ENCODE measurements at regions not wholly inside any gene's neighbourhood (a gene's known extent, or its start where the extent isn't known, plus 50 kb on each side); places are given as distances from the start of the nearest gene placed in this dataset.

- TF ChIP-seq EZH2phosphoT487 (IDR thresholded peaks at IDR 0.05; ENCODE audit: low read length) (no peak), CTCF (IDR thresholded peaks at IDR 0.05; ENCODE audit: low read length) (no peak), EZH2 (optimal IDR thresholded peaks at IDR 0.05; ENCODE audit: low read depth, low read length) (no peak)
- Histone ChIP-seq H2AFZ (ENCODE audit: low read length) (no peak overlapping the region), H3K27me3 (replicated peaks; ENCODE audit: insufficient read depth, low read length) (no peaks in the 10 kb centered on the region), H3K79me2 (ENCODE audit: low read length) (no peaks in the 10 kb centered on the region), H3K4me3 (ENCODE audit: low read length) (no peak overlapping the region), H3K4me2 (ENCODE audit: low read depth, low read length) (no peak overlapping the region), H3K9ac (ENCODE audit: low read length) (no peak overlapping the region), H3K4me1 (ENCODE audit: low read length) (no peaks in the 10 kb centered on the region), H3K27ac (ENCODE audit: low read length) (no peak overlapping the region), H3K9me2 (replicated peaks; ENCODE audit: insufficient read depth, low read length) (no peaks in the 10 kb centered on the region), H3F3A (ENCODE audit: insufficient read depth, low read length) (no peaks in the 10 kb centered on the region), H3K9me3 (replicated peaks; ENCODE audit: insufficient read depth, low read length) (no peaks in the 10 kb centered on the region), H3K36me3 (replicated peaks; ENCODE audit: insufficient read depth, low read length) (no peaks in the 10 kb centered on the region), H4K20me1 (ENCODE audit: insufficient read depth, low read length) (no peaks in the 10 kb centered on the region)
- DNase-seq, result no peak
Observed at GRCh38 chr9:32067261-32067660, 317.2 kb upstream of the ACO1 start.

GRCh38 chr9:32069169-32069813, 315.2 kb upstream of the ACO1 start:
- peak; percentile 40 for DNase-seq
- Histone ChIP-seq H2AFZ (ENCODE audit: low read length) (peak overlapping the region; percentile 29; the same call in 1 of the 2 replicates), H3K9me2 (replicated peaks; ENCODE audit: insufficient read depth, low read length) (no peaks in the 10 kb centered on the region), H3K4me2 (ENCODE audit: low read depth, low read length) (no peak overlapping the region), H3K9me3 (replicated peaks; ENCODE audit: insufficient read depth, low read length) (no peaks in the 10 kb centered on the region), H3K4me1 (ENCODE audit: low read length) (no peaks in the 10 kb centered on the region), H3K9ac (ENCODE audit: low read length) (no peak overlapping the region), H3K27ac (ENCODE audit: low read length) (no peak overlapping the region), H4K20me1 (ENCODE audit: insufficient read depth, low read length) (no peaks in the 10 kb centered on the region), H3K27me3 (replicated peaks; ENCODE audit: insufficient read depth, low read length) (no peaks in the 10 kb centered on the region), H3K79me2 (ENCODE audit: low read length) (no peaks in the 10 kb centered on the region), H3F3A (ENCODE audit: insufficient read depth, low read length) (no peaks in the 10 kb centered on the region), H3K36me3 (replicated peaks; ENCODE audit: insufficient read depth, low read length) (no peaks in the 10 kb centered on the region), H3K4me3 (ENCODE audit: low read length) (no peak overlapping the region)
- TF ChIP-seq CTCF (IDR thresholded peaks at IDR 0.05; ENCODE audit: low read length), result peak; percentile 40
- no peak for TF ChIP-seq EZH2phosphoT487 (IDR thresholded peaks at IDR 0.05; ENCODE audit: low read length)
- TF ChIP-seq EZH2 (optimal IDR thresholded peaks at IDR 0.05; ENCODE audit: low read depth, low read length), result no peak

- Histone ChIP-seq H3K36me3 (replicated peaks; ENCODE audit: insufficient read depth, low read length) (no peaks in the 10 kb centered on the region), H2AFZ (ENCODE audit: low read length) (no peak overlapping the region), H3K9me2 (replicated peaks; ENCODE audit: insufficient read depth, low read length) (no peaks in the 10 kb centered on the region), H3F3A (ENCODE audit: insufficient read depth, low read length) (no peaks in the 10 kb centered on the region), H3K79me2 (ENCODE audit: low read length) (no peaks in the 10 kb centered on the region), H3K4me3 (ENCODE audit: low read length) (no peak overlapping the region), H3K9me3 (replicated peaks; ENCODE audit: insufficient read depth, low read length) (no peaks in the 10 kb centered on the region), H3K4me1 (ENCODE audit: low read length) (no peaks in the 10 kb centered on the region), H3K27ac (ENCODE audit: low read length) (no peak overlapping the region), H3K4me2 (ENCODE audit: low read depth, low read length) (no peak overlapping the region), H4K20me1 (ENCODE audit: insufficient read depth, low read length) (no peaks in the 10 kb centered on the region), H3K27me3 (replicated peaks; ENCODE audit: insufficient read depth, low read length) (no peaks in the 10 kb centered on the region), H3K9ac (ENCODE audit: low read length) (no peak overlapping the region)
- no peak for DNase-seq
- TF ChIP-seq EZH2 (optimal IDR thresholded peaks at IDR 0.05; ENCODE audit: low read depth, low read length) (no peak), EZH2phosphoT487 (IDR thresholded peaks at IDR 0.05; ENCODE audit: low read length) (no peak), CTCF (IDR thresholded peaks at IDR 0.05; ENCODE audit: low read length) (no peak)
Observed at GRCh38 chr9:32069969-32070368, 314.5 kb upstream of the ACO1 start.
